AG09319 (cell line): ENCODE measurements at regions not wholly inside any gene's neighbourhood (a gene's known extent, or its start where the extent isn't known, plus 50 kb on each side); places are given as distances from the start of the nearest gene placed in this dataset.

ENCODE experiments used
- DNase-seq: peaks from one replicate; pipeline ENCODE4 v3.0.0-alpha.2; 2010; ENCODE audit warnings: low read depth; ENCODE audit errors: extremely low read depth
- CTCF ChIP-seq: IDR thresholded peaks from 2 replicates; pipeline ENCODE4 v1.5.1; 2011; ENCODE audit warnings: low read depth, mild to moderate bottlenecking, inconsistent platforms, low read length, moderate library complexity

- TF ChIP-seq CTCF = no peak
- DNase-seq = no peak
Measured at GRCh38 chr20:48212806-48213509, 427.7 kb upstream of the SULF2 start.

- TF ChIP-seq CTCF = no peak
- no peak for DNase-seq
Measured at GRCh38 chr20:48211847-48212246, 426.6 kb upstream of the SULF2 start.

GRCh38 chr20:48211238-48211637 lies 426.0 kb upstream of the SULF2 start:
- no peak for DNase-seq
- TF ChIP-seq CTCF = no peak

DNA sequence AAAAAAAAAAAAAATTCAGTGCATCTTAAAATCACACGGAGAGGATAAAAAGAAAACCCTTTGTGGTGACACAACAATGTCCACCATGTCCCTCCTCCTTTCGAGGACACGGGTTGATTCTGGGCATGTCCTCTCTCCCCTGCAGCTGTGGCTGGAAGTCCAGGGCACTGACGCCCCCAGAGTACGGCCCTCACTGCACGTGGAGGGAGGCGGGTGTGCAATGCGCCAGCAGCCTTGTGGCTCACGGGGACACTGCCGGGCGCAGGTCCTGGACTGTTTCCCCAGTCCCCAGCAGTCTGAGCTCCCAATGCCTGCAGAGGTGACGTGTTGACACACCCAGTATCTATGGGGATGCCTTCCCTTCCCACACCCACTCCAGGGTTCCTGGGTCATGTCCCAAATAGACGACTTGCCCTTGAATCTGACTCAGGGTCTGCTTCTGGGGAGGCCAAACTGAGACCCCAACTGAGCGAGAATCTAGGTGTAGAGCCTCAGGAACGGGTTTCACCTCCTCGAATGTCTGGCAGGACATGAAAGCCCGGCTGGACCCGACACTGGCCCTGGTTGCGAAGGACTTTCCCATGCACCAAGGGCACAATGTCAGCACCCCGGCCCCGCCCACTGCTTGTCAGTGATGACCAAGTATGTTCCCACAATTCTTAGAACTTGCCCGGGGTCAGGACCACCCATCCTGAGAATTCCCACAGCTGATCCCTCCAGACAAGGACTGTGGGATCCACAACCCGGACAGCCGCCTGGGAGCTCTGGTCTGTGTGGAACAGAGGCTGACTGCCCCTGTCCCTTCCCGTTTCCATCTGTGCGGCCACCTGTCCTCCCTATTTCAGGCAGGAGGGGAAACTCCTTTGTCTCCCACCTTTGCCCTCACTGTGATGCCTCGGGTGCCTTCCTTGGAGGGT lies 425.1 kb upstream of the SULF2 start:
- TF ChIP-seq CTCF = no peak
- DNase-seq = no peak

DNA sequence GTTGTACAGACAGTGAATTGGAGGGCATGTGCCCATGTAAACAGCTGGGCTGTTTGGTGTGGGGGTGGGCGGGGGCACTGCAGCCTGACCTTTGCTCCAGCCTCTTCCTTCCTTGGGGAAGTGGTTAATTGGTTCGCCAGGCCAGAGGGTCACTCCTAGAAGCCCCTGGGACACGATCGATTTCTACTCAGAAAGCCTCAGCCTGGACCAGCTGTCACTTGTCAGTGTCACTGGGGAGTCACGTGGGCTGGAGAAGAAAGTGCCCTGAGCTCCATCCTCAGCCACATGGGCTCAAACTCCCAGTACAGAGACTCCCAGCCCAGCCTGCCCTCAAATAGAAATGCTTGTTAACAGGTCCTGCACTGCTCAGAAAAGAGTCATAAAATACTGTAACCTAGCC lies 423.8 kb upstream of the SULF2 start:
- no peak for DNase-seq
- no peak for TF ChIP-seq CTCF

DNA sequence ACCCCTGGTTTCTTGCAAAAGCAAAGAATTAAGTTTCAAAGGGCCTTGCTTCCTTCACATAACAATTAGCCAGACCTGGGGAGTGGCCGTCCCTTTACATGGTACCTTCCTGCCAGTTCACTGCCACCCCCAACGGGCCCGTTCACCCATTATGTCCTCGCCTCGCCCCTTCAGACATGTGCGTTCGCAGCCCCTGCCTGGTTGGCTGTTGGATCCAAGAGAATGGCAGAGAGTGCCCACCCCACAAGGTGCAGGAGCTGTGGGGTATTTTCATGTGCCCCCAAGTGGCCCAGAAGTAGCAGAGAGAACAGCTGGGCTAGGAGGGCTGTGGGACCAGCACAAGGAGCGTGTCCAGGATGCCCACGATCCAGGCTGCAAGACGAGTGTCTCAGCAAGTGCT lies 422.9 kb upstream of the SULF2 start:
- no peak for TF ChIP-seq CTCF
- no peak for DNase-seq

DNA sequence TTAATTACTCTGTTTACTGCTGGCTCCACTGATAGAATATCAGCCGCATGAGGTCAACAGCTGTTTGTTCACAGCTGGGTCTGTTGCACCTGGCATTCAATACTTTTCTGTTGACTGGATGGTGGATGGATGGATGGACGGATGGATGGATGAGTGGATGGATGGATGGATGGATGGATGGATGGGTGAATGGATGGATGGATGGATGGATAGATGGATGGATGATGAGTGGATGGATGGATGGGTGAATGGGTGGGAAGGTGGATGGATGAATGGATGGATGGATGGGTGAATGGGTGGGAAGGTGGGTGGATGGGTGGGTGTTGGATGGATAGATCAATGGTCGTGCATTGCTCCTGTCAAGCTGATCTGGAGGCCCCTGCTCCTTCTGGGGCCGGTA lies 422.2 kb upstream of the SULF2 start:
- no peak for TF ChIP-seq CTCF
- no peak for DNase-seq
